22Rv1 (cell line): ENCODE measurements at regions not wholly inside any gene's neighbourhood (a gene's known extent, or its start where the extent isn't known, plus 50 kb on each side); places are given as distances from the start of the nearest gene placed in this dataset.

ENCODE experiments used
- H3K27ac ChIP-seq: fragments of 450-650 bp; 2 replicates; pipeline ENCODE4 v1.5.1; 2017
- ZFX ChIP-seq: fragments of 450-650 bp; IDR thresholded peaks from 2 replicates; pipeline ENCODE4 v1.6.1; 2017; ENCODE audit warnings: antibody characterized with exemption, borderline replicate concordance
- TF ChIP-seq, protein P1 (sequence below): fragments of 450-650 bp; IDR thresholded peaks from 2 replicates; pipeline ENCODE4 v1.5.1; 2017; ENCODE audit warnings: mild to moderate bottlenecking

DNA sequence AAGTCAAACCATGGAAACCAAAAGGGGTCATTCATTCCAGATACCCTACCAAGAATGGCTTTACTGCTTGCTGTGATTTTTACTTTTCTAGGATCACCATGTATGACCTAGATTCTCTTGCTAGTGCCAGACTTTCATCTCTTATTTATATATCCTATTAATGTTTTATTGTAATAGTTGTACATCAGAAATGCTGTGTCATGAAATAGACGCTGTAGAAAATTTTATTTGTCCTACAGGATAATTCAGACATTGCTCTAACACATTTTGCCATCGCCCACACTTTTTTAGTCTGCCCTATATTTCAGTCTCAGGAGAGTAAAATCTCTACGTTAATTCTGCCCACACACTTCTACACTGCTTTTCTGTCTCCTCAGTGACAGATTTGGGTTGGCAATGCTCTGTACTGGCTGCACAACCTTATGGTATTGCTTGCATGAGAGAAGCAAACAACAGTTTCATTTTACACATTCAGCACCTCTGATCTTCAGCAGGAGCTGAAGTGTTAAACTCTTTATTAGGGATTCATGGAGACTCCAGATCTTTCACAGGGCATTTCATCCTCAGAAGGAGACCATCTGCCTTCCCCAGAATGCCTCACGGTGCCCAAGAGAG is 871.8 kb upstream of the CHAC2 start:
- TF ChIP-seq ZFX, result no peak
- TF ChIP-seq, protein P1, sequence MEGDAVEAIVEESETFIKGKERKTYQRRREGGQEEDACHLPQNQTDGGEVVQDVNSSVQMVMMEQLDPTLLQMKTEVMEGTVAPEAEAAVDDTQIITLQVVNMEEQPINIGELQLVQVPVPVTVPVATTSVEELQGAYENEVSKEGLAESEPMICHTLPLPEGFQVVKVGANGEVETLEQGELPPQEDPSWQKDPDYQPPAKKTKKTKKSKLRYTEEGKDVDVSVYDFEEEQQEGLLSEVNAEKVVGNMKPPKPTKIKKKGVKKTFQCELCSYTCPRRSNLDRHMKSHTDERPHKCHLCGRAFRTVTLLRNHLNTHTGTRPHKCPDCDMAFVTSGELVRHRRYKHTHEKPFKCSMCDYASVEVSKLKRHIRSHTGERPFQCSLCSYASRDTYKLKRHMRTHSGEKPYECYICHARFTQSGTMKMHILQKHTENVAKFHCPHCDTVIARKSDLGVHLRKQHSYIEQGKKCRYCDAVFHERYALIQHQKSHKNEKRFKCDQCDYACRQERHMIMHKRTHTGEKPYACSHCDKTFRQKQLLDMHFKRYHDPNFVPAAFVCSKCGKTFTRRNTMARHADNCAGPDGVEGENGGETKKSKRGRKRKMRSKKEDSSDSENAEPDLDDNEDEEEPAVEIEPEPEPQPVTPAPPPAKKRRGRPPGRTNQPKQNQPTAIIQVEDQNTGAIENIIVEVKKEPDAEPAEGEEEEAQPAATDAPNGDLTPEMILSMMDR, result no peak

DNA sequence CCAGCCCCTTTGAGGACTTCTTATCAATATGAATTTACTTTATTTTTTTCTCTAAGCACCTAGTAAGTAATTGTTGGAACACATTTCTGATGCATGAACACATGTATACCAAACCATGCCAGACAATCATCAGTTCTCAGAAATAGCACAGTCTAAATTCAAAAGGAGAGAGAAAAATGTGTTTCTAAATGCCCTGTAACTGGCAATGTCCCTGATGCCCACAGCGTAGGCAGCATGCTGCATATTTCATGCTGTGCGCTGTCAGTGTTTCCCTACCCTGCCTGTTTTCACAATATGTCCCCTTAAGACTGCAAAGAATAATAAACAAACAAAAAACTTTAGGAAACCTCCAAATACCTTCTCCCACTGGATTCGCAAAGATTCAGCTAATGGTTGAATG is 881.0 kb upstream of the CHAC2 start:
- TF ChIP-seq ZFX, result no peak
- TF ChIP-seq, protein P1, result no peak
- no peak overlapping the region for H3K27ac ChIP-seq

More for the DNA sequence above, 871.8 kb upstream of the CHAC2 start:
- no peak overlapping the region for H3K27ac ChIP-seq

DNA sequence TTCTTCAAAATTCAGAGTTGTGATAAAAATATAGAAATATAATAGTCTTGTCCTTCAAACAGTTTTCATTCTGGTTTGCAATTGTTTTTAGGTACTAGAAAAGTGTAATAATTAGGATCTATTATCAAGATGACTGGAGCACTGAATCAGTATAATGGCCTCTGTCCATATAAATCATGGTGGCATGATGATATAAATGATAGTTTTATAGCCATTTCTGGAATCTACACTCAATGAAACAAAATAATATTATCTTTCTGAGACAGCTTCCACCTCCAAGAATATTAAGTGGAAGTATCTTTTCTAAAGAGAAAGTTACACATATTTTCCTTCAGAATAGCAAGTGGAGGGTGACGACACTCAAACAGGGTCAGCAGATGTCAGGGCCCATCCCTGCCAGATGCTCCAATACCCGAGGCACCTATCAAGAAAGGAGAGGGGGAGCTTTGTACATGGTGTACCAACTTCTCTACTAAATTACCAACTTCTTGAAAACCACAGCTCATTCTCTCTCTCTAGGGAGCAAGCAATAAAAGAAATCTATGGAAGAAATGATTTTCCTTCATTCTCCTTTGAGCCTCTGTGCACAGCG is 882.7 kb upstream of the CHAC2 start:
- TF ChIP-seq, protein P1, result no peak
- no peak for TF ChIP-seq ZFX
- H3K27ac ChIP-seq, result no peak overlapping the region

DNA sequence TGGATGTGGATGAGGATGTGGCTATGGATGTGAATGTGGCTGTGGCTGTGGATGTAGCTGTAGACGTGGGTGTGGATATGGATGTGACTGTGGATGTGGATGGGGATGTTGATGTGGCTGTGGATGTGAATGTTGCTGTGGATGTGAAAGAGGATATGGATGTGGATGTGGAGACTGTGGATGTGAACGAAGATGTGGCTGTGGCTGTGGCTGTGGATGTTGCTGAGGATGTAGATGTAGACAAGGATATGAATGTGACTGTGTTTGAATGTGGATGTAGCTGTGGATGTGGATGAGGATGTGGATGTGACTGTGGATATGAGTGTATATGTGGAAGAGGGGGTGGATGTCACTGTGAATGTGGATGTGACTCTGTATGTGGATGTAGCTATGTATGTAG is 884.6 kb upstream of the CHAC2 start:
- H3K27ac ChIP-seq, result no peak overlapping the region
- TF ChIP-seq ZFX, result no peak
- TF ChIP-seq, protein P1, result no peak

DNA sequence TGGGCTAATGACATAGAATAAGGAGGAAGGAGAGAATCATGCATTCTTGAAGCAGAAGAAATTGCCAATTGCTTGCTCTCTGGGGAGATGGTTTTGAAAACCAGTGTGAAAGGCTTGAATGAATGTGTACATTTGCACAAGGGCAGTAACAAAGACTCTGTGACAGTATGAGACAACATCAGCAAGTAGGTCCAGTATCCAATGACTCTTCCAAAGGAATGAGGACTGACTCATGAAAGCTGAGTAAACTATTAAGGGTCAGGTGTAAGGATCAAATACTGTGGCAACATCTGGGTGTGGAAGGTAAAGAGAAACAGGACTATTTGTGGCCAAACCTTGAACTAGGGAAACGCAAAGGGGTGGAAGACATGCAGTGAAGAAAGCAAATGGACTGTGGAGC is 886.0 kb upstream of the CHAC2 start:
- H3K27ac ChIP-seq, result no peak overlapping the region
- TF ChIP-seq ZFX, result no peak
- TF ChIP-seq, protein P1, result no peak

DNA sequence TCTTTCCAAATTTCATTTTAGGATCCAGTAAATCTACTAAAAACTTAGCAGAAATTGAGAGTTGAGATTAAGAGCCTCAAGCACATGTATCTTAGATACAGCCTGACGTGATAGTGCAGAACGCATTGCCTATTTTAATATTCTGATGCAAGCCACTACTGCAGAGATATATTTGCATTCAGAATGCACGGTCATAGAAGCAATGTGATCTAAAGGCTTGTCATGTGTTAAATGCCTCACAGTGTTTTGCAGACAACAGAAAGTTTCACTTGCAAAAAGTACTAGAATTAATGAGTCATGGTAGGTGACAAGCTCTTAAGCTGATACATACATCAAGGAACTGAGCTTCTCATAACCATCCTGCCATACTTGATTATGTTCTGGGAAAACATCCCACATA is 886.7 kb upstream of the CHAC2 start:
- no peak overlapping the region for H3K27ac ChIP-seq
- TF ChIP-seq ZFX, result no peak

DNA sequence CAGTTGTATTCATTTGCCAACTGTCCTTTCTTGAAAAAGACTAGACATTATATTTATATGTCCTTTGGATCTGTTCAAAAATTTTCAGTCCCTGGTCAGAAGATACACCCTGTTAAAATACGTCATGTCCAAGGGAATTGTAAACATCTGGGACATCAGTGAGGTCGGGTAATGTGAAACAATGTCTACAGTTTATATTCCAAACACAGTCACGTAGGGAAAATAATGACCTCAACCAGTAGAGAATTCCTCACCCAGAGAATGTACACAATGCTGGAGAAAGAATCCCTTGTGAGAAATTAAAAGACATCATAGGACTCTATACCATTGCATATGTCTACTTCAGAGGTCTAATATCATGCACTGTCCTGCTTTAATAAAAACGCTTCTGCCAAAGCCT is 888.0 kb upstream of the CHAC2 start:
- no peak overlapping the region for H3K27ac ChIP-seq
- TF ChIP-seq ZFX, result no peak
- TF ChIP-seq, protein P1, result no peak
